Effector memory CD4-positive, alpha-beta T cell (primary cell): ENCODE measurements at regions not wholly inside any gene's neighbourhood (a gene's known extent, or its start where the extent isn't known, plus 50 kb on each side); places are given as distances from the start of the nearest gene placed in this dataset.
"Not testable (repeated sequence)": the region's sequence is repeated elsewhere in the genome, so short reads cannot be mapped to it uniquely, and the experiment has no call there.

ENCODE experiments used
- DNase-seq, 3 donors: peaks; one replicate each; pipeline ENCODE4 v3.0.0-alpha.2; 2020
- H3K27ac ChIP-seq: 2 replicates; pipeline ENCODE4 v1.7.0; 2013; ENCODE audit warnings: mild to moderate bottlenecking, low read length, moderate library complexity; ENCODE audit not compliant: insufficient read depth, poor library complexity, severe bottlenecking
- H3K27me3 ChIP-seq: replicated peaks from 2 replicates; pipeline ENCODE4 v1.7.0; 2013; ENCODE audit warnings: mild to moderate bottlenecking, low read length; ENCODE audit not compliant: insufficient read depth, control insufficient read depth, poor library complexity, severe bottlenecking
- H3K36me3 ChIP-seq: 2 replicates; pipeline ENCODE4 v1.7.0; 2013; ENCODE audit warnings: mild to moderate bottlenecking, low read length, moderate library complexity; ENCODE audit not compliant: control insufficient read depth, insufficient read depth
- H3K4me1 ChIP-seq: 2 replicates; pipeline ENCODE4 v1.7.0; 2013; ENCODE audit warnings: low read length, mild to moderate bottlenecking; ENCODE audit not compliant: control insufficient read depth, insufficient read depth, poor library complexity, severe bottlenecking
- H3K4me3 ChIP-seq: 2 replicates; pipeline ENCODE4 v1.7.0; 2013; ENCODE audit warnings: low read length, low read depth, mild to moderate bottlenecking; ENCODE audit not compliant: insufficient read depth, poor library complexity, severe bottlenecking
- H3K9me3 ChIP-seq: 2 replicates; pipeline ENCODE4 v1.7.0; 2013; ENCODE audit warnings: mild to moderate bottlenecking, low read length, moderate library complexity; ENCODE audit not compliant: control insufficient read depth

DNA sequence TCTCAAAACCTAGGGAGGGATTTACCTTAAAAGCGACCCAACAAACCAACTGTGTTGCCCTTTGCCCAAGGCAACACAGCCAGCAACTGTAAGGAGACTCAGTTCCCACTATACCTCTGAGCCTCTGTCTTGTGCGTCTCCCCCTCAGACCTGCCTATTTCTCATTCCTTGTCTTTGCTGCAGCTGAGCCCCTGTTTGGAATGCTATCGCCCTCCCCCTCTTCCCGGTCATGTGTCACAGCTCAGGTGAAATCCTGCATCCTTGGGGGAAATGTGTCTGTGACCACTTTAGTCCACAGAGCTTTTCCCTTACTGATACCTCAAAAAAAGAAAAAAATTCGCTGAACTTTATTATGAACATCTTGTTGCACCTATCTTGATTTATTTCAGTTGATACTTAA lies 52.0 kb upstream of the LRIG1 start:
- DNase-seq: no peak
- H3K4me1 ChIP-seq: no peaks in the 10 kb centered on the region
- H3K36me3 ChIP-seq: no peaks in the 10 kb centered on the region
- H3K4me3 ChIP-seq: no peak overlapping the region
- H3K27me3 ChIP-seq: no peaks in the 10 kb centered on the region
- H3K27ac ChIP-seq: no peak overlapping the region
- H3K9me3 ChIP-seq: no peaks in the 10 kb centered on the region

GRCh38 chr3:66553441-66554113 lies 52.8 kb upstream of the LRIG1 start:
- Histone ChIP-seq H3K27ac (no peak overlapping the region), H3K4me1 (no peaks in the 10 kb centered on the region), H3K36me3 (no peaks in the 10 kb centered on the region), H3K27me3 (no peaks in the 10 kb centered on the region), H3K9me3 (no peaks in the 10 kb centered on the region), H3K4me3 (no peak overlapping the region)
- no peak for DNase-seq

GRCh38 chr3:66554178-66554577 lies 53.4 kb upstream of the LRIG1 start:
- no peak overlapping the region for H3K4me3 ChIP-seq
- H3K36me3 ChIP-seq: no peaks in the 10 kb centered on the region
- H3K27ac ChIP-seq: no peak overlapping the region
- H3K4me1 ChIP-seq: no peaks in the 10 kb centered on the region
- H3K9me3 ChIP-seq: no peaks in the 10 kb centered on the region
- H3K27me3 ChIP-seq: no peaks in the 10 kb centered on the region
- no peak for DNase-seq

DNA sequence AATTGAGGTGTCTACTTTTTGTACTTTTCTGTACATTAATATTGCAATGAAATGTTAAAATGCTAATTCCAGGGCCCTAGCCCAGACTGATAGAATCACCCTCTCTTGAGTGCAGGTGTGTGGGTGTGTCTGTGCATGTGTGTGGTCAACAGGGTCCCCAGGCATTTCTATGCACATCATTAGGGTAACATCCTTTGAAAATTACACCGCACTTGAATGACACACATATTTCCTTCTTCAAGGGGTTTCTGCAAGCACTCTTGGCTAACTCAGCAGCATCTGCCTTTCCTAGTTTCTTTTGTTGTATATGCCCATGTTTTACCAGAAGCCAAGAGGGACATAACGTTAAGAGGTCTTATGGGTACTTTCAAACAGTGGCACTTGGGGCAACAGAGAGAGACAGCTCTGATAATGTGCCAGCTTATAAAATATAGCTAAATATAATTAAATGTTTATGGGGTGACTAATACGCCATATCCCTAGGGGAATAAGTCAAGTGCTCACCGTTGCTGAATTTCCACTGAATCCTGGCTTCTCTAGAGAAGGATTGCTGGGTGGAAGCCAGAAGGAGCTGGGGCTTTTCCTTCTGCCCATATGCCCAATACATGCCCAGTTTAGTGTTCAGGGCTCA lies 54.5 kb upstream of the LRIG1 start:
- H3K4me1 ChIP-seq: no peaks in the 10 kb centered on the region
- no peaks in the 10 kb centered on the region for H3K36me3 ChIP-seq
- no peak overlapping the region for H3K4me3 ChIP-seq
- no peak for DNase-seq
- no peaks in the 10 kb centered on the region for H3K27me3 ChIP-seq
- H3K27ac ChIP-seq: no peak overlapping the region
- no peaks in the 10 kb centered on the region for H3K9me3 ChIP-seq

GRCh38 chr3:66557170-66557569 lies 56.3 kb upstream of the LRIG1 start:
- no peaks in the 10 kb centered on the region for H3K36me3 ChIP-seq
- H3K4me3 ChIP-seq: no peak overlapping the region
- DNase-seq: no peak
- no peaks in the 10 kb centered on the region for H3K9me3 ChIP-seq
- H3K27me3 ChIP-seq: no peaks in the 10 kb centered on the region
- no peak overlapping the region for H3K27ac ChIP-seq
- no peaks in the 10 kb centered on the region for H3K4me1 ChIP-seq

- H3K4me3 ChIP-seq, H3K4me1 ChIP-seq, H3K9me3 ChIP-seq, H3K36me3 ChIP-seq, DNase-seq, H3K27me3 ChIP-seq, H3K27ac ChIP-seq: not testable (repeated sequence)
Measured at GRCh38 chr3:66559924-66560323, 59.1 kb upstream of the LRIG1 start.

DNA sequence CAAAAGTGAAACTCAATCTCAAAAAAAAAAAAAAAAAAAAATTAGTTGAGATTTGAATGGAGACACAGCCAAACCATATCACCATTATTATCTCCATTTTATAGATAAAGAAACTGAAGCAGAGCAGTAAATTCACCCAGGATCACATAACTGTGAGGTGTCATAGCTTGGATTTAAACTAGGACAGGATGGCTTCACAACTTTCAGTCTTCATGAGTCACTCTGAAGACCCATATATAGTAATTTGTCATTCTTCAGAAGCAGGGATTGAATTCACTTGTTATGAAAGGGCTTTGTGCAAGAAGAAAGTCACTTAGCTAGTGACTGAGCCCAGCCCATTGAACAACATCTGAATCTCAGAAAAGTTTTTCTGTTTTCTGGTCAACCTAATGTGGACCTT lies 60.5 kb upstream of the LRIG1 start:
- DNase-seq: no peak
- H3K4me3 ChIP-seq: no peak overlapping the region

GRCh38 chr3:66565301-66565700 lies 64.5 kb upstream of the LRIG1 start:
- Histone ChIP-seq H3K27me3 (no peaks in the 10 kb centered on the region), H3K36me3 (no peaks in the 10 kb centered on the region), H3K9me3 (no peaks in the 10 kb centered on the region), H3K27ac (no peak overlapping the region), H3K4me1 (no peaks in the 10 kb centered on the region), H3K4me3 (no peak overlapping the region)
- DNase-seq: no peak

More for the DNA sequence above, 60.5 kb upstream of the LRIG1 start:
- H3K4me1 ChIP-seq: no peaks in the 10 kb centered on the region
- no peaks in the 10 kb centered on the region for H3K9me3 ChIP-seq
- H3K27ac ChIP-seq: no peak overlapping the region
- no peaks in the 10 kb centered on the region for H3K36me3 ChIP-seq
- H3K27me3 ChIP-seq: no peaks in the 10 kb centered on the region

DNA sequence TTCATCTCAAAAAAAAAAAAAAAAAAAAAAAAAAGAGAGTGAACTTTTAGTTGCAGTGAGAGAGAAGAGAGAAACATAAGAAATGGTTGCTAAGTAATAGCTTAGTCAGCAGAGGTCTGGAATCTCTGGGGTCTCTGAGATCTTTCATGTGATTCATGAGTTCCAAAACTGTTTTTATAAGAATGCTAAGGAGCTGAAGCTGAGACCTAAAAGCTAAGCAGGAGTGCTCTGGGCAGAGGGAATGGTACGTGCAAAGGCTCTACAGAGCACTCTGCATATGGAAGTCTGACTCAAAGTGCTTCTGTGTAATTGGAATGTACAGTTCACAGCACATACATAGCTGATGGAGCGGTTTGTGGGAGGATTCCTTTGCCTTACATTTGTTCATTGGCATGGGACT lies 66.3 kb upstream of the LRIG1 start:
- H3K36me3 ChIP-seq: no peaks in the 10 kb centered on the region
- no peak overlapping the region for H3K27ac ChIP-seq
- H3K27me3 ChIP-seq: no peaks in the 10 kb centered on the region
- no peak for DNase-seq
- H3K9me3 ChIP-seq: no peaks in the 10 kb centered on the region
- no peaks in the 10 kb centered on the region for H3K4me1 ChIP-seq
- no peak overlapping the region for H3K4me3 ChIP-seq

DNA sequence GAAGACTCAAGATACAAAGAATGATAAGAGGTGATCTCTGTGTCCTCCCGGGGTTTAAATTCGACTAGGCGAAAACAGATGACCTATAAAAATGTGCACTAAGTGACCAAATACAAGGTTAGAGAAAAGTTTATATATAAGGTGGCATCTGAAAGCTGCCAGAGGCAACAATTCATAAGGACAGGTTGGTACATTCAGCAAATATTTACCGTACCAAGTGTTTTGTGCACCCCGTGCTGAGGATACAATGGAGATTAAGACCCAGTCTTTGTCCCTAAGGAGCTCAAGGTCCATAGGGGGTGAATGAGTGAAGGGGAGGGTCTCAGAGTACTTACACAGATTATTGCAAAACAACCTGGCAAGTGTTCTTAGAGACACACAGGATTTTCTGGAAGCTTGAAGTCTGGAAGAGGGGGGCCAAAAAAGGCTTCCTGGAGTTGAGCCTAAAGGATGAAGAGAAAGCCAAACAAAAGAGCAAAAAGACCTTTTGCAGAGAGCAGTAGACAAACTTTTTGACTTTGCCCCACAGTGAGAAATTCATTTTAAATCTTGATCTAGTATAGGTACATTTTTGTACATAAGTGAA lies 71.4 kb upstream of the LRIG1 start:
- no peak for DNase-seq
- Histone ChIP-seq H3K27ac (no peak overlapping the region), H3K27me3 (no peaks in the 10 kb centered on the region), H3K9me3 (no peaks in the 10 kb centered on the region), H3K4me1 (no peaks in the 10 kb centered on the region), H3K4me3 (no peak overlapping the region), H3K36me3 (no peaks in the 10 kb centered on the region)
